Uterus (tissue), 3 donors: ENCODE measurements at regions not wholly inside any gene's neighbourhood (a gene's known extent, or its start where the extent isn't known, plus 50 kb on each side); places are given as distances from the start of the nearest gene placed in this dataset.

ENCODE experiments used
- DNase-seq, 2 donors: peaks; one replicate each; pipeline ENCODE4 v3.0.0-alpha.2; 2019 to 2020
- H3K27ac ChIP-seq, 2 donors: fragments of 200-600 bp; sonication (generic); 1 replicate in 1 of 2; 2 replicates in 1 of 2; pipeline ENCODE4 v1.5.1; 2016 to 2018
- H3K27me3 ChIP-seq, 2 donors: fragments of 200-600 bp; sonication (generic); one replicate each; pipeline ENCODE4 v1.5.1; 2018 to 2019; ENCODE audit warnings: control low read depth in 1 of 2
- H3K36me3 ChIP-seq, 2 donors: fragments of 200-600 bp; sonication (generic); one replicate each; pipeline ENCODE4 v1.5.1; 2019; ENCODE audit warnings: control low read depth in 1 of 2
- H3K4me1 ChIP-seq, 2 donors: fragments of 200-600 bp; sonication (generic); one replicate each; pipeline ENCODE4 v1.5.1; 2018 to 2019; ENCODE audit warnings: control low read depth in 1 of 2
- H3K4me3 ChIP-seq, 2 donors: fragments of 200-600 bp; sonication (generic); 1 replicate in 1 of 2; 2 replicates in 1 of 2; pipeline ENCODE4 v1.5.1; 2018 to 2019; ENCODE audit warnings: mild to moderate bottlenecking in 1 of 2
- H3K9me3 ChIP-seq, 2 donors: fragments of 200-600 bp; sonication (generic); one replicate each; pipeline ENCODE4 v1.5.1; 2019; ENCODE audit warnings: control low read depth in 1 of 2
- CTCF ChIP-seq, 4 experiments: fragments of 200-600 bp in 2 of 4; fragments of 450-650 bp in 2 of 4; sonication (generic) in 2 of 4; IDR thresholded peaks; one replicate each; pipeline ENCODE4 v1.5.1; 2016 to 2019; ENCODE audit warnings: antibody characterized with exemption in 4 of 4, mild to moderate bottlenecking in 2 of 4, moderate library complexity in 1 of 4
- POLR2A ChIP-seq, 2 donors: fragments of 450-650 bp; IDR thresholded peaks; one replicate each; pipeline ENCODE4 v1.6.1; 2016; ENCODE audit warnings: antibody characterized with exemption in 2 of 2, mild to moderate bottlenecking in 1 of 2, moderate library complexity in 1 of 2
- intact Hi-C: fragments of 100-400 bp; cut with DNase I; formaldehyde crosslinking; loops from one replicate; pipeline ENCODE4 v1.15.1; 2023; ENCODE audit warnings: low total_unique reads
- donor health status: DM: yes; HTN: yes; CAD: no.

- intact Hi-C loops: no loop called here
- no peak for DNase-seq
- no peaks in the 10 kb centered on the region for H3K27me3 ChIP-seq
- no peaks in the 10 kb centered on the region for H3K9me3 ChIP-seq
- H3K27ac ChIP-seq: no peak overlapping the region
- H3K36me3 ChIP-seq: no peaks in the 10 kb centered on the region
- no peak overlapping the region for H3K4me3 ChIP-seq
- TF ChIP-seq CTCF (IDR thresholded peaks at IDR 0.05) (no peak), POLR2A (IDR thresholded peaks at IDR 0.05) (no peak)
- no peaks in the 10 kb centered on the region for H3K4me1 ChIP-seq
These were observed 282.6 kb upstream of the ACTRT1 start for GRCh38 chrX:128334821-128335220.

- TF ChIP-seq POLR2A (IDR thresholded peaks at IDR 0.05) (no peak), CTCF (IDR thresholded peaks at IDR 0.05) (no peak)
- no peak for DNase-seq
- Histone ChIP-seq H3K4me1 (no peaks in the 10 kb centered on the region), H3K27ac (no peak overlapping the region), H3K27me3 (no peaks in the 10 kb centered on the region), H3K36me3 (no peaks in the 10 kb centered on the region), H3K9me3 (no peaks in the 10 kb centered on the region), H3K4me3 (no peak overlapping the region)
- intact Hi-C loops: no loop called here
These were observed 258.7 kb upstream of the ACTRT1 start for GRCh38 chrX:128310912-128311311.

- no peak for TF ChIP-seq CTCF (IDR thresholded peaks at IDR 0.05)
- TF ChIP-seq POLR2A (IDR thresholded peaks at IDR 0.05): no peak
- intact Hi-C loops: no loop called here
- Histone ChIP-seq H3K27me3 (no peaks in the 10 kb centered on the region), H3K4me1 (no peaks in the 10 kb centered on the region), H3K4me3 (no peak overlapping the region), H3K9me3 (no peaks in the 10 kb centered on the region), H3K27ac (no peak overlapping the region), H3K36me3 (no peaks in the 10 kb centered on the region)
- no peak for DNase-seq
These were observed 257.1 kb upstream of the ACTRT1 start for GRCh38 chrX:128309311-128309710.

- DNase-seq: no peak
- no peaks in the 10 kb centered on the region for H3K36me3 ChIP-seq
- intact Hi-C loops: no loop called here
- no peaks in the 10 kb centered on the region for H3K9me3 ChIP-seq
- no peak overlapping the region for H3K27ac ChIP-seq
- H3K4me1 ChIP-seq: no peaks in the 10 kb centered on the region
- no peak overlapping the region for H3K4me3 ChIP-seq
- TF ChIP-seq CTCF (IDR thresholded peaks at IDR 0.05) (no peak), POLR2A (IDR thresholded peaks at IDR 0.05) (no peak)
- H3K27me3 ChIP-seq: no peaks in the 10 kb centered on the region
These were observed 242.0 kb upstream of the ACTRT1 start for GRCh38 chrX:128294198-128294597.

GRCh38 chrX:128287693-128288092 is 235.5 kb upstream of the ACTRT1 start:
- no peak overlapping the region for H3K27ac ChIP-seq
- no peak for DNase-seq
- no peaks in the 10 kb centered on the region for H3K36me3 ChIP-seq
- no peak overlapping the region for H3K4me3 ChIP-seq
- no peaks in the 10 kb centered on the region for H3K27me3 ChIP-seq
- intact Hi-C loops: no loop called here
- H3K9me3 ChIP-seq: no peaks in the 10 kb centered on the region
- no peak for TF ChIP-seq CTCF (IDR thresholded peaks at IDR 0.05)
- TF ChIP-seq POLR2A (IDR thresholded peaks at IDR 0.05): no peak
- H3K4me1 ChIP-seq: no peaks in the 10 kb centered on the region
